NCI-H510A (cell line): ENCODE measurements at regions not wholly inside any gene's neighbourhood (a gene's known extent, or its start where the extent isn't known, plus 50 kb on each side); places are given as distances from the start of the nearest gene placed in this dataset.
"Not testable (repeated sequence)": the region's sequence is repeated elsewhere in the genome, so short reads cannot be mapped to it uniquely, and the experiment has no call there.

Source experiments
- DNase-seq: peaks from one replicate; lab custom pipeline; 2025; lab: John Stamatoyannopoulos, UW

DNA sequence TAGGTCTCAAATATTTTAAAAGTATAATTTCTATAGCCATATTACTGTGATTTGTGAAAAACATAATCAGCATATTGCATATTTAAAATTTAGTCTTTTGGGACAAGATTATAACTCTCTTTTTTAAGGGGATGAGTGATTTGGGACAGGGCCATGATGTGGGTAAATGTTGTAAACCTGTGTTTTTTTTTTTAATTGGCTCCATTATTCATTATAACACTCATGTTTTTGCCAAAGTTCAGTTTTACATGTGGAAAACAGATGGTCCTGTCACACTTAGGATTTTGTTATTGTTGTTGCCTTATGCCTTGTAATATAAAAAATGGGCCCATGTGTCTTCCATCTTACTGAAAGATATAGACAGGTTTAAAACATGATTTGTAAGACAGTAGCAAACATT, 1413.5 kb upstream of the RAG2 start:
- no peak for DNase-seq

DNA sequence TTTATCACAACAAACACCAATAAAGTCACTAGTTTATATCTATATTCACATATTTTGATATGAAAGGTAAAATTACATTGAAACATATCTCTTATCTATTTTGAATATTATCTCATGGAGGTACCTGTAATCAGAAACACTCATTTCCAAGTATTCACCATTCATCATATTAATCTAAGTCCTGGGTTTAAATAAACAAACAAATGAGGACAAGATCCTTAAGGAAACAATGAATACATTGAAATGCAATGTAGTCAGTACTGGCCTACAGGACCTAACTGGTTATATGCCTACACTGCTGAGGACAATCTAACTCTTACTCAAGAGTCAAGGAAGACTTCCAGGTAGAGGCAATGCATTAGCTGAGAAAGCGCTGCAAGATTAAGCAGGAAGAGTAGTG, 1411.9 kb upstream of the RAG2 start:
- DNase-seq, result no peak

- no peak for DNase-seq
These were observed 1408.4 kb upstream of the RAG2 start for GRCh38 chr11:38006466-38006865.

GRCh38 chr11:38005597-38005996, 1407.6 kb upstream of the RAG2 start:
- no peak for DNase-seq

GRCh38 chr11:37999171-37999570, 1401.1 kb upstream of the RAG2 start:
- no peak for DNase-seq

- no peak for DNase-seq
These were observed 1397.8 kb upstream of the RAG2 start for GRCh38 chr11:37995886-37996285.

DNA sequence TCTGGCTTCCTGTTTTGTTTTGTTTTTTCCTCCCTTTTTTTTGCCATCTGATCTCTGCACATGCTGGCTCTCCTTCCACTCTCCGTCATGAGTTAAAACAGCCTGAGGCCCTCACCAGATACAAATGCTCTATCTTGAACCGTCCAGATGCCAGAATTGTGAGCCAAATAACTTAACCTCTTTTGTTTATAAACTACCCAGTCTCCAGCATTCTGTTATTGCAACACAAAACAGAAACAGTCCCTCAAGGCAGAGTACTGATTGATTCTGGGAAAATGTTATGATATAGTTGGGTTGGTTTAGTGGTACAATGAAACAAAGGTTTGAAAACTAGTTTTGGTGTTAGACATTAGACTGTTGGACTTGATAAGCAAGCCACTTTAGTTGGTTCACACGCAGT, 1390.0 kb upstream of the RAG2 start:
- no peak for DNase-seq

DNA sequence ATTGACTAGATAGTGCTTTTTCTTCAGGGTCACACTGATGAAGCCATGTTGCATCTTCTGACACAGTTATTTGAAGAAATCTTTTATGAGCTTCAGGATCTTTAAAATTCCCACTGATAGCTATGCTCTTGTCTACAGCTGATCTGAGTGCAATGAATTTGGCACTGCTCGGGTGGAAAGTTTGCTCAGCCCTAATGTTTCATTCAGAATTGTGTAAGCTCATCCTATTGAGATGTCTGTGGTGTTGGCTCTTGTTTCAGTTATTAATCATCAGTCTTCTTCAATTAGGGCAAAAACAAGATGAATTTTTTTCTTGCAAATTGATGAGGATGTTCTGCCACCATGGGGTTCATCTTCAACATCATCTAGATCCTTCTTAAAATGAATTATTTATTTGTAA, 1387.0 kb upstream of the RAG2 start:
- DNase-seq, result no peak

GRCh38 chr11:37978647-37979046, 1380.6 kb upstream of the RAG2 start:
- DNase-seq, result no peak

DNA sequence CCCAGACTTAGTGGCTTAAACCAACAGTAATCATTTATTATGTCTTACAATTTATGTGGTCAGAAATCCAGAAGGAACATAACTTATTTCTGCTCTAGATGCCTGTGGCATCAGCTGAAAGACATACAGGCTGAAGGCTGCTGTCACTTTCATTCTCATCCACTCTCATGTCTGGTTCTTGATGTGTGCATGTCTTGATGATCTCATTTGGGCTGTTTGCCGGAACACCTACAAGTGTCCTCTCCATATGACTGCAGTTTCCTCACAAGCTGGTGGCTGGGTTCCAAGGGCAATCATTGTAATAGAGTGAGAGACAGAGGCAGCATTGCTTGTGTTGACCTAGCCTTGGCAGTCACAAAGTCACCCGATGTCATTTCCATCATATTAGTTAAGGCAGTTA, 1375.9 kb upstream of the RAG2 start:
- DNase-seq, result no peak

DNA sequence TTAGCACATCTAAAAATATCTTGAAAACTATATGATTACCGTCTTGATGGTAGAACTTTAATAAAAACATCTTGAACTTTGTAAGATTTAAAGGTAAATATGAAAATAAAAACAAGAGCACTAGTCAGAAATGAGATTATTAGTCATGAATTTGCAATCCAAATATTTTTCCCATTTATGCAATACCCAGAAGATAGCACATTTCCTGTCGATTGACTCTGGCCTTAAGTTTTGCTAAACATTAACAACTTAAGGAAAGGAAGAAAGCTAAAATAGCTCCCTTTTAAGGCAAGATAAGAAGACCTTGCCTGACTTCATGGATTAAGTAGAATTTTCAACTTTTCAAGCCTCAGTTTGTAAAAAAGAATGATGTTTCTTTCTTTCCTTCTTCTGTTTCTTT, 1374.7 kb upstream of the RAG2 start:
- DNase-seq, result no peak

DNA sequence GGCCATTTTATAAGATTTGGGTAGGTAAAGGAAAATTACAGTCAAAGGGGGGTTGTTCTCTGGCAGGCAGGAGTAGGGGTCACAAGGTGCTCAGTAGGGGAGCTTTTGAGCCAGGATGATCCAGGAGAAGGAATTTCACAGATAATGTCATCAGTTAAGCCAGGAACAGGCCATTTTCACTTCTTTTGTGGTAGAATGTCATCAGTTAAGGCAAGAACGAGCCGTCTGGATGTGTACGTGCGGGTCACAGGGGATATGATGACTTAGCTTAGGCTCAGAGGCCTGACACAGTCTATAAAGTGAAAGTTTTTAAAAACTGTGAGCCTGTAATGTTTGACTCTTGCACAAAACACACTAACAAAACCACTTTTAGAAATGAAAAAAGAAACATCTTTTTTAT, 1371.3 kb upstream of the RAG2 start:
- DNase-seq, result not testable (repeated sequence)

DNA sequence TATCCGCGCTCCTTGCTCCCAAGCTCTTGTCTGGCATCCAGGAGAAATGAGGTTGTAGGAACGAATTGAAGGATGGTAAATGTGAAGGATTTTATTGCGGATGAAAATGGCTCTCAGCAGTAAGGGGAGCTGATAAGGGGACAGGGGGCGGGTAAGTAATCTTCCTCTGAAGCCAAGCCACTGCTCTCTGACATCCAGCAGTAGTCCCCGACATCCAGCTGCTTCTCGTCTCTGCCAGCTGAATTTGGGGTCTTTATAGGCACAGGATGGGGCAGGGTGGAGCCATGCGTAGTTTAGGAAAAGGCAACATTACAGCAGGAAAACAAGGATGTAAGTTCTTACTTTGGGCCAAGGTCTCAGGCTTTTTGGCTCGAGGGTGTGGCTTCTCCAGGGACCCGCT, 1370.1 kb upstream of the RAG2 start:
- DNase-seq, result no peak

DNA sequence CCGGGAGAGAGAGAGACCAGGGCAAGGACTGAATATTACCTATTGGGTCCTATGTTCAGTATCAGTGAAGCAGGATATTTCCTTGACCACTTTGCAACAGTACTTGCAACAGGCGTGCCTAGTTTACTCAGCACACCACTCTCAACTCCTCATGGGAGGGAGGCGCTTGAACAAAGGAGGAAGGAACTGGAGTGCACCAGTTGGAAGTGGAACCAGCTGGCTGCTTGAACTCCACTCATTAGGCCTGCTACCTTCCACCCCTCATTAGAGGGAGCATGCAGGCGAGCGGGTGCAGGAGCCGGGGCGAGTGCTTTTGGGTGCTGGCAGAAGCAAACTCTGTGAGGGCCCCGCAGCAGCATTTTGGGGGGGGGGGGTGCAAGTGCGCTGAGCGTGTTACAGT, 1369.6 kb upstream of the RAG2 start:
- peak; percentile 19 for DNase-seq

DNA sequence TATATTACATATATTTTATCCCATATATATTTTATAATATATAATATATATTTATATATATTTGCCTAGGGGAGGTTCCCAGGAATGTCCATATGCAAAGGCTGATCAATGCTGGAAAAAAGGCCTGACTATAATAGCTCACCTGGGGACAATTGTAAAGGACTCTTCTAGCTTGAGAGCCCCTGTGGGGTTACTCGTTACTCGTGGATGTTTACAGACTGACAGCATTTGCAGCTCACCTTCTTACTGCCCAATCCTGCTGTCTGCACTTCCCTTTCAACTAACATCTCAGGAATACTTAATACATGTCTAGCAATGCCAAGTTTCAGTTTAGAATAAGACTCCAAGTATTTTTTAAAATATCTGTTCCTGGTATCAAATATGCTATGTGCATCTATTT, 1365.4 kb upstream of the RAG2 start:
- no peak for DNase-seq

- DNase-seq, result no peak
These were observed 1359.7 kb upstream of the RAG2 start for GRCh38 chr11:37957717-37958116.

GRCh38 chr11:37951996-37952395, 1354.0 kb upstream of the RAG2 start:
- no peak for DNase-seq

DNA sequence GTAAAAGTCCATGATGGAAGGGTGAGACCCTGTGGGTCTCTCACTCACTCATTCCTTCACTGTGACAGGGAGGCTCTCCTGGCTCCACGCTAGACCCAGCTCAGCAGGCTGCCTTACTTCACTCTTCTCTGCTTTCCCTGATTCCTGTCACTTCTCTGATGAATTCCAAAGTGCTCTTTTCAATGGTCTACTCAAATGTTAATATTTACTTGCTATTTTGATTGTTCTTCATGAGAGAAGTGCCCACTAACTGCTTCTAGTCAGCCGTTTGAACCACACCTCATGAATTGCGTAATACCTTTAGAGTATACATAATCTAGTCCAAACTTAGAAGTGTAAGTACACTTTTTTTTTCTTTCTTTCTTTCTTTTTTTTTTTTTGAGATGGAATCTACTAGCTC, 1350.2 kb upstream of the RAG2 start:
- no peak for DNase-seq

GRCh38 chr11:37947821-37948220, 1349.8 kb upstream of the RAG2 start:
- DNase-seq, result no peak

- no peak for DNase-seq
These were observed 1348.2 kb upstream of the RAG2 start for GRCh38 chr11:37946155-37946766.

GRCh38 chr11:37942081-37942480, 1344.0 kb upstream of the RAG2 start:
- no peak for DNase-seq

DNA sequence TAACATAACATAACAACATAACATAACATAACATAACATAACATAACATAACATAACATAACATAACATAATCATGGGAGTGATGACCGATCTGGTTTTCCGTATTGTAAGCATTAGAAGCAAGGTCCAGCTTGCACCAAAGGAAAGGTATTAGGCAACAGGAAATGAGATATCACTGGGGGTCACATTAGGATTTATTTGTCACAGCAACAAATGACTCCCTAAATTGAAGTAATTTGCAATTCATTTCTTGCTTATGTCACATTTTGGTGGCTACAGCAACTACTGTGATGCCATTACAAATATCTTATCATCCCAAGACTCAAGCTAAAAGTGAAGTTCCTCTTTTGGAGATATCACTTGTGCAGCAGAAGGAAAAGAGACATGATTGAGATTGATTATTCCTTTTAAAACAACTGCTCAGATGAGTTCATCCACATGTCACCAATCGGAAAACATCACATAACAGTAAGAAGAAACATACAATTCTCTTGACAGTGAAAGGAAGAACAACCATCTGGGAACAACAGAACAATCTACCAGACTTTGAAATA, 1331.1 kb upstream of the RAG2 start:
- DNase-seq, result no peak

DNA sequence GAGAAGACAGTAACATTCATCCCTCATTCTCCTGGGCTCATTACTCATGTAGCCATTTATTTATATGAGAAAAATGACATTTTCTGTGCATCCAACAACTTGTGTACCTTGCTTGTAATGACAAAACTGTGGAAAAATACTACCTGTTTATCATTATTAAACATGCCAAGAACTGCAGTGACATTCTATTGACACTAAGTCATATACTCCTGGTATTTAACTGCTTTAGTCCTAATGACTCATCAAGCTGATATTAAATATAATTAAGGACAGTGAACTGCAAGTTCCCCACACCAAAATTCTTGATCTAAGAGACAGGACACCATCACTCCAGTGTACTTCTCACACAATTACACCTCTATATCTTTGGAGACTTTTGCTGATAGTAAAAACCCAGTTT, 1328.7 kb upstream of the RAG2 start:
- DNase-seq, result no peak

DNA sequence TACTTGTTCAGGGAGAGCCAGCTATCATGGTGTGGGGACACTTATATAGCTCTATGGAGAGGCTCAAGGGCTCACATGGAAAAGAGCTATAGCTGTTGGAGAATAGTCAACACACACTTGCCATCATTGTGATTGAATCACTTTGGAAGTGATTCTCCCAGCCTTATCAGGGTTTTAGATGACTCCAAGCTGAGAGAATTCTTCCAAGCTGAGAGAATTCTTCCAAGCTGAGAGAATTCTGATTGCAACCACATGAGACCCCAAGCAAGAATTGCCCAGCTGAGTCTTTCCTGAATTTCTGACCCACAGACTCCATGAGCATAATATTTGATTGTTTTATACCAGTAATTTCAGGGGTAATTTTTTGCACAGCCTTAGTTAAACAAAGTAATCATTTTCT, 1318.3 kb upstream of the RAG2 start:
- no peak for DNase-seq

DNA sequence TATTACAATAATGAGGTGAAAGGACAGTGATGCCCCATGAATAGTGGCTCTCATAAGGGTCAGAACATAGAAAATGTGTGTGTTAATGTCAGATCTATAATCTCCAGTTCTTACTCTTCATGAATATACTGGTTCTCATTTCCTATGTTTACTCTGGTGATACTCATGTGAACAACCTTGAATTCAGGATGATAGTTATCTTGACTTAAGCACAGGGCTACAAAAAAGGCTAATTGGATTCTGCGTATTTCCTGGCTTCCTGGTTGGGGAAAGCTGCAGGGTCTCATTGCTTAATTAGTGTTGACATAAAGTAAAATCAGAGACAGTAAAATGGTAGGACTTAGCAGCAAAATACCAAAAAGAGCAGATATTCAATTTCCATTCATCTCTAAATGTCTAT, 1316.8 kb upstream of the RAG2 start:
- DNase-seq, result no peak
